Left colon (tissue), 2 donors: ENCODE measurements at regions not wholly inside any gene's neighbourhood (a gene's known extent, or its start where the extent isn't known, plus 50 kb on each side); places are given as distances from the start of the nearest gene placed in this dataset.

Experiments
- ATAC-seq: fragments of 200-7000 bp; cut with Tn5 transposase; one replicate; pipeline ENCODE4 v1.9.1; 2020; ENCODE audit warnings: mild to moderate bottlenecking, moderate library complexity
- DNase-seq, 2 donors: peaks; one replicate each; pipeline ENCODE4 v3.0.0-alpha.2; 2020
- intact Hi-C, 2 donors: fragments of 100-400 bp; cut with DNase I in 1 of 2; cut with micrococcal nuclease in 1 of 2; formaldehyde crosslinking; loops; one replicate each; pipeline versions ENCODE4 v1.11.2 to v1.14.0; 2022; cut with DNase I, micrococcal nuclease
- donor health status: DM: no; HTN: no; CAD: no.
- donor health status: DM: yes; HTN: yes; CAD: no.

- no peak for DNase-seq
- no peak for ATAC-seq
- intact Hi-C loops: no loop called here
Measured at GRCh38 chr5:173753307-173754168, 134.6 kb upstream of the CPEB4 start.

- peak; percentile 52 for ATAC-seq
- DNase-seq: no peak
- intact Hi-C loops: no loop called here
Measured at GRCh38 chr5:173755319-173755718, 132.8 kb upstream of the CPEB4 start.

- intact Hi-C loops: no loop called here
- DNase-seq: no peak
Measured at GRCh38 chr5:173757403-173758209, 130.5 kb upstream of the CPEB4 start.

GRCh38 chr5:173758676-173759075 lies 129.5 kb upstream of the CPEB4 start:
- no peak for DNase-seq
- intact Hi-C loops: no loop called here
- ATAC-seq: no peak

More at GRCh38 chr5:173757403-173758209, 130.5 kb upstream of the CPEB4 start:
- ATAC-seq: no peak

- intact Hi-C loops: no loop called here
- no peak for ATAC-seq
- no peak for DNase-seq
Measured at GRCh38 chr5:173759691-173760090, 128.5 kb upstream of the CPEB4 start.

GRCh38 chr5:173760461-173761177 lies 127.5 kb upstream of the CPEB4 start:
- ATAC-seq: peak; percentile 19
- intact Hi-C loops: no loop called here
- no peak for DNase-seq

GRCh38 chr5:173761178-173761513 lies 127.0 kb upstream of the CPEB4 start:
- intact Hi-C loops: no loop called here
- DNase-seq: no peak
- no peak for ATAC-seq

GRCh38 chr5:173762045-173762444 lies 126.1 kb upstream of the CPEB4 start:
- DNase-seq (no peak), ATAC-seq (no peak)
- intact Hi-C loops: no loop called here

GRCh38 chr5:173762930-173763329 lies 125.2 kb upstream of the CPEB4 start:
- intact Hi-C loops: no loop called here
- DNase-seq: no peak
- ATAC-seq: no peak

GRCh38 chr5:173763410-173763809 lies 124.7 kb upstream of the CPEB4 start:
- DNase-seq: no peak
- intact Hi-C loops: no loop called here
- no peak for ATAC-seq

- intact Hi-C loops: no loop called here
- peak; percentile 52 to 67 for DNase-seq
- peak; percentile 40 for ATAC-seq
Measured at GRCh38 chr5:173764332-173765028, 123.7 kb upstream of the CPEB4 start.

GRCh38 chr5:173765029-173765644 lies 123.0 kb upstream of the CPEB4 start:
- intact Hi-C loops: no loop called here
- DNase-seq: no peak
- ATAC-seq: no peak

GRCh38 chr5:173765661-173766060 lies 122.5 kb upstream of the CPEB4 start:
- no peak for ATAC-seq
- DNase-seq: no peak
- intact Hi-C loops: no loop called here

GRCh38 chr5:173767574-173768266 lies 120.4 kb upstream of the CPEB4 start:
- no peak for ATAC-seq
- DNase-seq: no peak

GRCh38 chr5:173768267-173768806 lies 119.8 kb upstream of the CPEB4 start:
- ATAC-seq: no peak
- no peak for DNase-seq
- intact Hi-C loops: no loop called here

More at GRCh38 chr5:173767574-173768266, 120.4 kb upstream of the CPEB4 start:
- intact Hi-C loops: no loop called here

- intact Hi-C loops: no loop called here
- ATAC-seq: no peak
- no peak for DNase-seq
Measured at GRCh38 chr5:173768891-173769290, 119.3 kb upstream of the CPEB4 start.

- intact Hi-C loops: no loop called here
- DNase-seq (no peak), ATAC-seq (no peak)
Measured at GRCh38 chr5:173770637-173771036, 117.5 kb upstream of the CPEB4 start.
